Natural killer cell (primary cell): ENCODE measurements at regions not wholly inside any gene's neighbourhood (a gene's known extent, or its start where the extent isn't known, plus 50 kb on each side); places are given as distances from the start of the nearest gene placed in this dataset.

ENCODE experiments used
- ATAC-seq, 3 donors: fragments of 150-1000 bp in 2 of 3; fragments of 200-7000 bp in 1 of 3; cut with Tn5 transposase; 1 replicate in 1 of 3; 2 replicates in 2 of 3; pipeline ENCODE4 v1.10.0; 2021; ENCODE audit warnings: mild to moderate bottlenecking in 2 of 3, moderate library complexity in 2 of 3
- DNase-seq, 2 donors: peaks; one replicate each; pipeline versions ENCODE4 v3.0.0 to v3.0.0-alpha.2; 2013 to 2021; ENCODE audit warnings: mixed read lengths in 1 of 2
- H3K27ac ChIP-seq: one replicate; pipeline ENCODE4 v1.5.1; 2013; ENCODE audit warnings: mild to moderate bottlenecking, low read length
- H3K27me3 ChIP-seq: one replicate; pipeline ENCODE4 v1.6.1; 2013; ENCODE audit warnings: low read length; ENCODE audit not compliant: control insufficient read depth, insufficient read depth
- H3K36me3 ChIP-seq: one replicate; pipeline ENCODE4 v1.6.1; 2013; ENCODE audit warnings: low read length; ENCODE audit not compliant: control insufficient read depth, insufficient read depth
- H3K4me1 ChIP-seq: one replicate; pipeline ENCODE4 v1.6.1; 2013; ENCODE audit warnings: low read length; ENCODE audit not compliant: control insufficient read depth, insufficient read depth
- H3K4me3 ChIP-seq: one replicate; pipeline ENCODE4 v1.5.1; 2013; ENCODE audit warnings: low read length
- H3K9me3 ChIP-seq: one replicate; pipeline ENCODE4 v1.6.1; 2013; ENCODE audit warnings: low read length; ENCODE audit not compliant: control insufficient read depth, insufficient read depth
- H3K27ac Mint-ChIP-seq, 2 donors: one replicate each; pipeline ENCODE4 v1.8.0; 2022; ENCODE audit warnings: mild to moderate bottlenecking in 2 of 2, mixed read lengths in 2 of 2, moderate library complexity in 1 of 2
- H3K27me3 Mint-ChIP-seq, 2 donors: one replicate each; pipeline ENCODE4 v1.8.0; 2022; ENCODE audit warnings: low read depth in 2 of 2, mixed read lengths in 2 of 2
- H3K36me3 Mint-ChIP-seq: one replicate; pipeline ENCODE4 v1.8.0; 2022; ENCODE audit warnings: mixed read lengths
- H3K4me1 Mint-ChIP-seq, 2 donors: one replicate each; pipeline ENCODE4 v1.8.0; 2022; ENCODE audit warnings: mixed read lengths in 2 of 2
- H3K4me3 Mint-ChIP-seq: one replicate; pipeline ENCODE4 v1.8.0; 2022; ENCODE audit warnings: mild to moderate bottlenecking, moderate library complexity, mixed read lengths
- H3K9me3 Mint-ChIP-seq, 2 donors: one replicate each; pipeline ENCODE4 v1.8.0; 2022; ENCODE audit warnings: mixed read lengths in 2 of 2
- WGBS: methylation state at CpG from one replicate; pipeline ENCODE4 v1.1.7; 2013; ENCODE audit warnings: missing lambda C conversion rate; ENCODE audit not compliant: insufficient coverage; 5-methylcytosine and 5-hydroxymethylcytosine counted together
- intact Hi-C: fragments of 100-400 bp; cut with micrococcal nuclease; formaldehyde crosslinking; loops from one replicate; pipeline ENCODE4 v1.14.2; 2022
- TF ChIP-seq, protein P1 (sequence below): fragments of 200-600 bp; IDR thresholded peaks from one replicate; pipeline ENCODE4 v1.8.0; 2022; ENCODE audit warnings: antibody characterized with exemption

DNA sequence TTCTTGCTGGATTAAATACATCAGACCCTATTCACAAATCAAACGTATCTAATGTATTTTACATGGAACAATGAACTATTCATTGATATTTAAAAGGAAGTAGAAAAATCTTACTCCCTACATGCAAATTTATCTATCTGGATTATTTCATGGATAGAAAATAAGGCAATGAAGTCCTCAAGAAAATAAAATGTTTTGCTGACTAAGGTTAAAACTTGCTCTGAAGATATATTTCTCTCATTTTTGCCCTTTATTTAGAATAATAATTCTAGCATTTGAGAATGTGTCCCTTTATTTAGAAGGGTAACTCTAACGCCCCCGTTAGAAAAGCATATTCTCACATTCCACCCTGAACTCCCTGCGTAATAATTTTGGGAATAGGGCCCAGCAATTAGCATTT is 627.0 kb upstream of the ZP4 start:
- no peak for DNase-seq
- Mint-ChIP-seq H3K27me3 (no peaks in the 10 kb centered on the region), H3K36me3 (no peaks in the 10 kb centered on the region), H3K27ac (no peak overlapping the region), H3K4me3 (no peak overlapping the region), H3K9me3 (peaks cover under 1 to 12% of the 10 kb centered on the region in 2 donors), H3K4me1 (no peaks in the 10 kb centered on the region)
- Histone ChIP-seq H3K36me3 (no peaks in the 10 kb centered on the region), H3K4me3 (no peak overlapping the region), H3K4me1 (no peaks in the 10 kb centered on the region), H3K27ac (no peak overlapping the region), H3K27me3 (no peaks in the 10 kb centered on the region), H3K9me3 (peaks cover 11% of the 10 kb centered on the region)
- TF ChIP-seq, protein P1, sequence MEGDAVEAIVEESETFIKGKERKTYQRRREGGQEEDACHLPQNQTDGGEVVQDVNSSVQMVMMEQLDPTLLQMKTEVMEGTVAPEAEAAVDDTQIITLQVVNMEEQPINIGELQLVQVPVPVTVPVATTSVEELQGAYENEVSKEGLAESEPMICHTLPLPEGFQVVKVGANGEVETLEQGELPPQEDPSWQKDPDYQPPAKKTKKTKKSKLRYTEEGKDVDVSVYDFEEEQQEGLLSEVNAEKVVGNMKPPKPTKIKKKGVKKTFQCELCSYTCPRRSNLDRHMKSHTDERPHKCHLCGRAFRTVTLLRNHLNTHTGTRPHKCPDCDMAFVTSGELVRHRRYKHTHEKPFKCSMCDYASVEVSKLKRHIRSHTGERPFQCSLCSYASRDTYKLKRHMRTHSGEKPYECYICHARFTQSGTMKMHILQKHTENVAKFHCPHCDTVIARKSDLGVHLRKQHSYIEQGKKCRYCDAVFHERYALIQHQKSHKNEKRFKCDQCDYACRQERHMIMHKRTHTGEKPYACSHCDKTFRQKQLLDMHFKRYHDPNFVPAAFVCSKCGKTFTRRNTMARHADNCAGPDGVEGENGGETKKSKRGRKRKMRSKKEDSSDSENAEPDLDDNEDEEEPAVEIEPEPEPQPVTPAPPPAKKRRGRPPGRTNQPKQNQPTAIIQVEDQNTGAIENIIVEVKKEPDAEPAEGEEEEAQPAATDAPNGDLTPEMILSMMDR: no peak
- ATAC-seq: no peak
- intact Hi-C loops: no loop called here
- WGBS: 96% methylated on average over 3 of the region's 4 CpGs

DNA sequence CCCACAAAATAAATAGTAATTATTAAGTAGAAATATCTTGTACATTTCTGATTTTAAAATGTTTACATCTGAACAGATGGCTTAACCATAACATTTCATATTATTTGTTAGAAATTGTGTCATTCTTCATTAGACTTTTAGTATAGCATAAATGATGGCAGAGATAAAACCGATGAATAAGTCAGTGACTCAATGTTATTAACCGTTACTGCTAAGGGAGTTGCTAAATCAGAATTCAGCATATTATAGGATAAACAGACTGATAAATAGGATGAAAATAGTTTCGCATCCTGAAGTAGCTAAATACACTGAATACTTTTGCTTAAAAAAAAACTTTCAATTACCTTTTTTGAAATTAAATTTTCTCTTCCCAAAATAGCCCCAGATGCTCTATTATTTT is 610.6 kb upstream of the ZP4 start:
- H3K27me3 ChIP-seq: no peaks in the 10 kb centered on the region
- intact Hi-C loops: no loop called here
- H3K36me3 ChIP-seq: no peaks in the 10 kb centered on the region
- ATAC-seq (no peak), DNase-seq (no peak)
- no CpG with 5 or more reads among the region's 3 CpGs for WGBS
- Mint-ChIP-seq H3K9me3 (peaks cover 3 to 12% of the 10 kb centered on the region in 2 donors), H3K4me3 (no peak overlapping the region), H3K4me1 (no peaks in the 10 kb centered on the region), H3K27ac (no peak overlapping the region), H3K36me3 (no peaks in the 10 kb centered on the region), H3K27me3 (no peaks in the 10 kb centered on the region)
- no peak overlapping the region for H3K27ac ChIP-seq
- no peaks in the 10 kb centered on the region for H3K4me1 ChIP-seq
- H3K4me3 ChIP-seq: no peak overlapping the region
- H3K9me3 ChIP-seq: no peaks in the 10 kb centered on the region
- TF ChIP-seq, protein P1: no peak

DNA sequence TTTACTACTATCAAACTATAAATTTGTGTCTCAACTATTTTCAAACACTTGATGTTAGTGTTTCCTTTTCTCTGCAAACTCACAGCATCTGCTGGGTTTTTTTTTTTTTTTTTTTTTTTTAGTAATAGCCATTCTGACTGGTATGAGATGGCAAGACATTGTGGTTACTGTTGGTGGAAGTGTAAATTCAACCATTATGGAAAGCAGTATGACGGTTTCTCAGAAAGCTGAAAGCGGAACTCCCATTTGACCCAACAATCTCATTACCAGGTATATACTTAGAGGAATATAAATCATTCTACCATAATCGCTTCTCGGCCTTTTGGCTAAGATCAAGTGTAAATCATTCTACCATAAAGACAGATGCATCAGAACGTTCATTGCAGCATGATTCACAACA is 608.3 kb upstream of the ZP4 start:
- WGBS: 60% methylated on average over 1 of the region's 5 CpGs
- H3K4me1 Mint-ChIP-seq: no peaks in the 10 kb centered on the region
- intact Hi-C loops: no loop called here

DNA sequence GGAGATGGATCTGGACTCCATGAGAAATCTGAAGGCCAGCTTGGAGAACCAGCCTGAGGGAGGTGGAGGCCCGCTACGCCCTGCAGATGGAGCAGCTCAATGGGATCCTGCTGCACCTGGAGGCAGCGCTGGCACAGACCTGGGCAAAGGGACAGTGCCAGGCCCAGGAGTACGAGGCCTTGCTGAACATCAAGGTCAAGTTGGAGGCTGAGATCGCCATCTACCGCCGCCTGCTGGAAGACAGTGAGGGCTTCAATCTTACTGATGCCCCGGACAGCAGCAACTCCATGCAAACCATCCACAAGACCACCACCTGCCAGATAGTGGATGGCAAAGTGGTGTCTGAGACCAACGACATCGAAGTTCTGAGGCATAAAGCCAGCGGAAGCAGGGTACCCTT is 601.5 kb upstream of the ZP4 start:
- ATAC-seq: no peak
- no peak overlapping the region for H3K27ac ChIP-seq
- H3K4me3 ChIP-seq: no peak overlapping the region
- H3K9me3 ChIP-seq: peaks cover 14% of the 10 kb centered on the region
- TF ChIP-seq, protein P1: no peak
- intact Hi-C loops: no loop called here
- H3K36me3 ChIP-seq: no peaks in the 10 kb centered on the region
- no peaks in the 10 kb centered on the region for H3K27me3 ChIP-seq
- Mint-ChIP-seq H3K36me3 (no peaks in the 10 kb centered on the region), H3K4me3 (no peak overlapping the region), H3K27me3 (no peaks in the 10 kb centered on the region), H3K27ac (no peak overlapping the region), H3K4me1 (no peaks in the 10 kb centered on the region), H3K9me3 (peaks cover 7 to 9% of the 10 kb centered on the region in 2 donors)
- 83% methylated on average over 10 of the region's 11 CpGs for WGBS
- no peak for DNase-seq
- no peaks in the 10 kb centered on the region for H3K4me1 ChIP-seq

More for the DNA sequence above, 608.3 kb upstream of the ZP4 start:
- no peaks in the 10 kb centered on the region for H3K9me3 ChIP-seq
- H3K27me3 Mint-ChIP-seq: no peaks in the 10 kb centered on the region
- TF ChIP-seq, protein P1: no peak
- H3K27me3 ChIP-seq: no peaks in the 10 kb centered on the region
- DNase-seq (no peak), ATAC-seq (no peak)
- H3K4me3 Mint-ChIP-seq: no peak overlapping the region
- no peaks in the 10 kb centered on the region for H3K36me3 Mint-ChIP-seq
- peaks cover 3 to 8% of the 10 kb centered on the region in 2 donors for H3K9me3 Mint-ChIP-seq
- no peaks in the 10 kb centered on the region for H3K36me3 ChIP-seq
- no peak overlapping the region for H3K27ac Mint-ChIP-seq
- no peak overlapping the region for H3K4me3 ChIP-seq
- H3K27ac ChIP-seq: no peak overlapping the region
- H3K4me1 ChIP-seq: no peaks in the 10 kb centered on the region
